ENCODE measurements at regions not wholly inside any gene's neighbourhood (a gene's known extent, or its start where the extent isn't known, plus 50 kb on each side); places are given as distances from the start of the nearest gene placed in this dataset.

GRCh38 chr17:52789829-52790228 is 631.3 kb upstream of the CA10 start:
- TF ChIP-seq CTCF (IDR thresholded peaks at IDR 0.05) (no peak), RAD21 (conservative IDR thresholded peaks at IDR 0.05 in 1 of 2, IDR thresholded peaks at IDR 0.05 in 1 of 2) (no peak), ELK1 (IDR thresholded peaks at IDR 0.05; ENCODE audit: low read depth, low read length) (no peak), RFX5 (IDR thresholded peaks at IDR 0.05) (no peak), FOSB (CRISPR knock-in tag; IDR thresholded peaks at IDR 0.05) (no peak), JUNB (IDR thresholded peaks at IDR 0.05) (no peak), POLR2A (IDR thresholded peaks at IDR 0.05; ENCODE audit: low read length) (no peak), ZNF302 (CRISPR knock-in tag; IDR thresholded peaks at IDR 0.05) (no peak), BCL3 (IDR thresholded peaks at IDR 0.05) (no peak), CBX8 (IDR thresholded peaks at IDR 0.05) (no peak), USF2 (IDR thresholded peaks at IDR 0.05) (no peak), KDM5A (IDR thresholded peaks at IDR 0.05) (no peak), CEBPB (IDR thresholded peaks at IDR 0.05) (no peak)

All from A549 (cell line).